ENCODE measurements at regions not wholly inside any gene's neighbourhood (a gene's known extent, or its start where the extent isn't known, plus 50 kb on each side); places are given as distances from the start of the nearest gene placed in this dataset.

DNA sequence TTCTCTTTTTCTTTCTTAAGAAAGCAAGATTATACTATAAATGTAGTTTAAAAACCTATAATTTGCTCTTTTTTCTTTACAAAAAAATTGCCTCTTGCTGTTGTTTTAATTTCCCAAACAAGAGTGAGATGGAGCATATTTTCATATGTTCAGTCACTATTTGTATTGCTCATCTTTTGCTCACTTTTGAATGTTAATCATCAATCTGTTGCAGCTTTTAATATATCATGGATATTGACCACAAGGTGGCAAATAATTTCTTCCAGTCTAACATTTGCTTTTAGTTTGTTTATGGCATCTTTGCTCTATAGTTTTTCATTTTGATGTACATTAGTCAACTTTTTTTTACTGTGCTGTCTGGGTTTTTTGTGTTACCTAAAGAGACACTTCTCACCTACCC lies 112.6 kb upstream of the THRB start:
- ATAC-seq (ENCODE audit: low FRiP score): no peak
- no peak for TF ChIP-seq CTCF (IDR thresholded peaks at IDR 0.05)
- DNase-seq (ENCODE audit: low spot score): no peak

DNA sequence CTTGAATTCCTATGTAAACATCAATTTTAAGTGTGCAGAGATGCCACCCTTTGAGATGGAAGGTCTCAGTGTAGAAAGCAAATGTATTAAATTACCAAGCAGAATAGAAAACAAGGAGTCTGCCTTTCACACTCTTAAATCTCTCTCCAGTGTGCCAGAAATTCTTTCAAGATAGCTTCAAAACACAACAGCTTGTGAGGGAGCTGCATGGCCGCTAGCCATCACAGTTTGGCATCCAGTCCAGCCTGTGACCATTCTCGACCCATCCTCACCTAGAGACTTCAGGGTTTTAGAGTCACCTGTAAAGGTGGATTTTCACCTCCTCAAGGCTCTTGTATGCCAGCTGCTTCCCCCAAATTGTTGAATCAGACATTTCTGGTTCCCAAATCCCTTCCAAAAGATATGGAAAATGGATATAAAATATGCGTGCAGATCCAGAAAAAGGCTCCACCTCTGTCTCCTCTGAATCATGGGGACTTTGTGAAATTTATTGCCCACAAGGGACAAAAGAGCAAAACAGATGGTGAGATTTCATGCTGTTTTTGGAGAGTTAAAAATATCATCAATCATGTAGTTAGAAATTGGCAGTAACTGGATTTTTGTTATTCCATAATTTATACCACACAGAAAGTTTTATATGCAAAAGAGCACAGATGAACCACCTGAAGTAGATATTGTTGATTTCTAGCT lies 114.2 kb upstream of the THRB start:
- ATAC-seq (ENCODE audit: low FRiP score): no peak

DNA sequence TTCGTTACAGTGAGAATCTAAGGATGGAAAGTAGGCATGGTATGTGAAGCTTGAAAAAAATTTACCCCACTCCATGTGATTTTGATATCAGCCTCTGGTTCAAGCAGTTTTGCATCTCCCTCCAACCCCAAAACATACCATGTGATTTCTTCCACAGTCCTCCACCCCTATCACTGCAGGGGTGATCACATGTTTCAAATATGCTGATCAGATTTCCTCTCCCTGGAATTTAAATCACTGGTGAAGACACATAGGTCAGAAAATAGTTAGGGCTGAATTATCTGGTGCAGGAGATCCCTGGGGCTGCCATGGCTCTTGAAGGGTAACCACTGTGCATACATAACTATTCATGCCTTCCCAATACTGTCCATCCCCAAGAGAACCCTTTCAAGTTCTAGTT lies 119.7 kb upstream of the THRB start:
- DNase-seq (ENCODE audit: low spot score) (no peak), ATAC-seq (ENCODE audit: low FRiP score) (no peak)
- TF ChIP-seq CTCF (IDR thresholded peaks at IDR 0.05): no peak

More for the DNA sequence above, 114.2 kb upstream of the THRB start:
- no peak for DNase-seq (ENCODE audit: low spot score)
- TF ChIP-seq CTCF (IDR thresholded peaks at IDR 0.05): no peak

DNA sequence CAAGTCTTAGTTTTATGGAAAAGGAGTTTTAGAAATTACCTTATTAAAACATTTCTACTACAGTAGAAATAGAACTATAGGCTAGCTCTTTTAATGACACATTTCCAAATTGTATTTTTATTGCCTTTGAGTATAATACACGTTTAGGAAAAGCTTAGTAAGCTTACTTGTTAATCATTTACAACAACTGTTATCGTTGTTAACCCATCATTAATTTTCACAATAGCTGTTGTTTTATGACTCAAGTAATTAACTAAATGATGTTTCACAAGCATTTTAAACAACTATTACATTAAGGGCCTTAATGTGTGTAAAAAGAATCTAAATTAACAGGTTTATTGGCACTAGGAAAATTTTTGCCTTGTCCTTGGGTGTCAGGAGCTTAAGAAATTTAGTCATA lies 120.5 kb upstream of the THRB start:
- DNase-seq (ENCODE audit: low spot score) (no peak), ATAC-seq (ENCODE audit: low FRiP score) (no peak)
- TF ChIP-seq CTCF (IDR thresholded peaks at IDR 0.05): no peak

DNA sequence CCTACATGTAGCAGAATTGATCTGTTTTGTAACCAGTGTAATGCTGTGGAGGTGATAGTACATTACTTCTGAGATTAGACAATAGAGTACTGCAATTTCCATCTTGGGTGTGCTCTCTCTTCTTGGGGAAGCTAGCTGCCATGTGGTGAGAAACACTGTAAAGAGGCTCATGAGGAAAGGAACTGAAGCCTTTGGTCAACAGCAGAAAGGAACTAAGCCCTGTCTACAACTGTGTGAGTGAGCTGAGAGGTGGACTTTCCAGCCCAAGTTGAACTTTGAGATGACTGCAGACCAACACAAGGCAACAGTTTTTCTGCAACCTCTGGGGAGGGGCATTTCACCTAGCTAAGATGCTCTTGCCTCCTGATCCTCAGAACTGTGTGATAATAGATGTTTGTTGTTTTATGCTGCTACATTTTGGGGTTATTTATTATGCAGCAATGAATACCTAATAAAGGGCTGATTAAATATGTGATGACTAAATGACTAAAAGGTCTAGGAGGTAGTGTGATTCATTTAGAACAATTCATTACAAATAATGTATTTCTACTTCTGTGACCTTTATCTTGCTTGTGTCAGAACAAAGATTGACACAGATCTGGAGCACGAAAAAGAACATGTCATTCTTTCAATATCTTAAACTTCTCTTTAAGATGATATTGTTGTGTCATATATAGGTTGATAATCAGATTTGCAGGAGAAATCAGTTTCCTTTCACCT lies 121.6 kb upstream of the THRB start:
- TF ChIP-seq CTCF (IDR thresholded peaks at IDR 0.05): no peak
- ATAC-seq (ENCODE audit: low FRiP score): no peak
- DNase-seq (ENCODE audit: low spot score): no peak

DNA sequence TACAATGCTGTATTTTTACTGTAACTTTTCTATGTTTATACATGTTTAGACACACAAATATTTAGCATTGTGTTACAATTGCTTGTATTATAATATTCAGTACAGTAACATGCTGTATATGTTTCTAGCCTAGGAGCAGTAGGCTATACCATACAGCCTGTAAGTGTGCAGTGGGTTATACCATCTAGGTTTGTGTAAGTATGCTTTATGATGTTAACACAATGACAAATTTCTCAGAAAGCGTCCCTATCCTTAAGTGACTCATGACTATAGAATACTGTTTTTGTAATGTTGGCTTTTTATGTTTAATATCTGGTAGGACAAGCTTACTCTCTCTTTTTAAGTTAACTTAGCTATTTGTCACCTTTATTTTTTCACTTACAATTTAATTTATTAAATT lies 127.5 kb upstream of the THRB start:
- TF ChIP-seq CTCF (IDR thresholded peaks at IDR 0.05): no peak
- no peak for ATAC-seq (ENCODE audit: low FRiP score)
- DNase-seq (ENCODE audit: low spot score): no peak

- no peak for TF ChIP-seq CTCF (IDR thresholded peaks at IDR 0.05)
- no peak for ATAC-seq (ENCODE audit: low FRiP score)
- no peak for DNase-seq (ENCODE audit: low spot score)
Observed at GRCh38 chr3:24622696-24623225, 128.1 kb upstream of the THRB start.

Measured in omental fat pad (tissue), 3 donors.